SW480 (cell line): ENCODE measurements at regions not wholly inside any gene's neighbourhood (a gene's known extent, or its start where the extent isn't known, plus 50 kb on each side); places are given as distances from the start of the nearest gene placed in this dataset.
A peak's percentile ranks its signal among the peaks of the same experiment; 100 is the strongest.

ENCODE experiments used
- DNase-seq: peaks from one replicate; pipeline ENCODE4 v3.0.0-alpha.2; 2016; ENCODE audit warnings: low spot score

DNA sequence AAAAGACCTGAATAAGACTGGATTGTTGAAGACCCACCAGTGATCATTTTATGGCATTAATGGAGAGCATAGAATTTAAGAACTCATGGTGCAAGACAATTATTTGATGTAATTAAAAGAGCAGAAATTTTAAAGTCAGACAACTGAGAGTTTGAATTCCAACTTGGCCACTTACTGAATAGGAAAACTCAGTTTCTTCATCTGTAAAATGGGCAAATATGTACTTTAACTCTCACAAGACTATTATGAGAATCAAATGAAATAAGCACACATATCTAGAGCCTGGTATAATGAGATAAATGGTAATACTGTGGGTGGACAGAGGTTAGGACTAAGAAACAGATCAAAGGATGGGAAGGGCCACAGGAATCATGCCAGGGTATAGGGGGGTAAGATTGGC lies 88.0 kb downstream of the SOX9 start:
- no peak for DNase-seq

DNA sequence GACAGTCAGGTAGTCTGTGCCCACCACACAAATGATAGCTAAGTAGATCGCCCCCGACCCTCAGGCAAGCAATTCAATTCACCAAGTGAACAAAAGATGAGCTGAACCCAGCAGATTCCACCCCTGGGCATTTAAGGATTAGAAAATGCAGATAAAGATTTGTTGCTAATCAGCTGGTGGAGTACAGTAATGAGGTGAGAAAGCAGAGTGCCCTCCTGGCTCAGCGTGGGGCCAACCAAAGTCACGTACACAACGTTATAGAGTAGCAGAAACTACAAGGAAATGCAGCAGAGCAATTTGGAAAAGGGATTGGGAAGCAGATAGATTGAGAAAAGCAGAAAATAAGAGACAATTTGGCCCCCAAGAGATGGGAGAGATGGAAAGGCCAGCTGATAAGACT lies 91.2 kb downstream of the SOX9 start:
- no peak for DNase-seq

DNA sequence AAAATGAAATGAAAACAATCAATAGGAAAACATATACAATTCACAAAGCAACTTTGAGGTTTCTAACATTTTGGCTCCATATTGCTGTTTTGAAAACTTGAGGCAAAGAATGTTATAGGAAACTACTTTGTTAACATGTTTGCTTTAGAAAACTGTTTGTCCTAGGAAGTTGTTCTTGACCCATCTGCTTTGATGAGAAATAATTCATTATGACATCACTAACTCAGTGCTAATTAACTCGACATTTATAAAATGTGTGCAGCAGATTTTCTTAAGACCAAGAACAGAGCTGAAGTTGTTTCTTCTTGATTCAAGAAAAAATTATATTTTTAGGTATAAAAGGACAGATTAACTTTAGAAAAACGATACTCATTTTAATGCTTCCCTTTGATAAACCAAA lies 94.7 kb downstream of the SOX9 start:
- no peak for DNase-seq

DNA sequence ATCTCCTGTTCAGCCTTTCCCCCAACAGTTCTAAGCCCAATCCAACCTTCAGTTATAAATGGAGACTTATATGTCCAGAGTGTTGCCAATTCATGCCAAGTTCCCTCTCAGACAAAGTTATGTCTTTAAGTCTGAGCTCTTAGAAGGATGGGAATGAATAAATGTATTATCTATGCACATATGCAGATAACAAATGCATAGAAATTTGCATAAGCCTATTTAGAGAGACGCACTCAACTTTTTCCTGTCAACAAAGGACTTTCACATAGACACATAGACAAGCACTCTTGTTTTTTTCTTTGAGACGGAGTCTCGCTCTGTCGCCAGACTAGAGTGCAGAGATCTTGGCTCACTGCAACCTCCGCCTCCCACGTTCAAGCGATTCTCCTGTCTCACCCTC lies 95.1 kb downstream of the SOX9 start:
- DNase-seq: no peak

DNA sequence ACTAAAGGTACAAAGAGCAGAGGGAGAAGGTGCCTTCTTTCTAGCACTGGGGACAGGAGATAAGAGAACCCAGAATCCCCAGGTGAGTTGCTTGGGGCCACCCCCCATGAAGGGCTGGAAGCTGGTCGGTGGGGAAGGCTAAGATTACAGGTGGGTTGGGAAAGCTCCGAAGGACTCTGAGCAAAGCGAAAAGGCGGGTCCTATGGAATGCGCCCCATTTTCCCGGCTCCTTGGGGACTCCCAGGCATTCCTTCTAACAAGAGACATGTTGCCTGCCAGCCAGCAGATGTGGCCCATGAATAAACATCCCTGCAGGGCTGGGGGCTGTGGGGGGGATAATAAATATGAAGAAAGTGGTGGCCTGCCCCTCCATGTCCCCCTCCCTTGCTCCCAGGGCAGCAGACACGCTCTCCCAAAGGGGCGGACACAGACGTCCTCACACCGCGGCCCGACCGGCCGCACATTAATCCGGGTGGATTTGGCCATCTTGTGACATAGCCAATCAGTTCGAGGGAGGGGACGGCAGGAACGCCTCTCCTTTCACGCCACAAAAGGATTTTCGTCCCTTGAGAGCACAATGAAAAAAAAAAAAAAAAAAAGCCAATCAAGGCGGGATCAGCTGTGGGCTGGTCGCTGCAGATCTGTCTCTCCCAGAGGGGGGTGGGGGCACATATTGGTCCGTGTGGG lies 98.5 kb downstream of the SOX9 start:
- no peak for DNase-seq

DNA sequence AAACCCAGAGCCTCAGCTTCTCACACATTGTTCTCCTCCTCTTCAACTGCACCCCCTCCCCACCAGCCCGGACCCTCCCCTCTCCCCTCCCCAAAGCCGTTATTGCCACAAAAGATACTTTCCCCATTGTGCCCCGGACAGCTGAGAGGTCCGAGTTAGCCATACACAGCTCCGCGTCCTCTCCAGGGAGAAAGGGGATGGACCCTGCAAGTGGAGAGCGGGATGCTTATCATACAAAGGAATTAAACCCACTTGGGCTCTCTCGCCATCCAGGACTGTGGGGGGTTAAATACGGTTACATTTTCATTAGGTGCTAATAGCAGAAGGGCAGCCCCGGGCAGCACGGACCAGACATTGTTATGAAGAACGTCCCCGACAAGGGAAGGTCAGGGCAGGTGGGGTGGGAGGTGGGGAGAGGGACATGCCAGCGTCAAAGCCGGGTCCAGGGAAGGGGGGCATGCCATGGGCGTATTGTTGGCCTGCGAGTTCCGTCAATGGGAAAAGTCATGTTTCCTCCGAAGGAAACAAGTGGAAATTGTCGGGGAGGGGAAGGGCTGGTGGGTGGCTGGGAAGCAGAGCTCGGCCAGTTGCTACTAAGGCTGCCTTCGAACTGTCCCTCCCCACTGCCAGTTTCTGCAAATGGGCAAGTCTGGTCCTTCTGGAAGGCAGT lies 99.1 kb downstream of the SOX9 start:
- DNase-seq: no peak

DNA sequence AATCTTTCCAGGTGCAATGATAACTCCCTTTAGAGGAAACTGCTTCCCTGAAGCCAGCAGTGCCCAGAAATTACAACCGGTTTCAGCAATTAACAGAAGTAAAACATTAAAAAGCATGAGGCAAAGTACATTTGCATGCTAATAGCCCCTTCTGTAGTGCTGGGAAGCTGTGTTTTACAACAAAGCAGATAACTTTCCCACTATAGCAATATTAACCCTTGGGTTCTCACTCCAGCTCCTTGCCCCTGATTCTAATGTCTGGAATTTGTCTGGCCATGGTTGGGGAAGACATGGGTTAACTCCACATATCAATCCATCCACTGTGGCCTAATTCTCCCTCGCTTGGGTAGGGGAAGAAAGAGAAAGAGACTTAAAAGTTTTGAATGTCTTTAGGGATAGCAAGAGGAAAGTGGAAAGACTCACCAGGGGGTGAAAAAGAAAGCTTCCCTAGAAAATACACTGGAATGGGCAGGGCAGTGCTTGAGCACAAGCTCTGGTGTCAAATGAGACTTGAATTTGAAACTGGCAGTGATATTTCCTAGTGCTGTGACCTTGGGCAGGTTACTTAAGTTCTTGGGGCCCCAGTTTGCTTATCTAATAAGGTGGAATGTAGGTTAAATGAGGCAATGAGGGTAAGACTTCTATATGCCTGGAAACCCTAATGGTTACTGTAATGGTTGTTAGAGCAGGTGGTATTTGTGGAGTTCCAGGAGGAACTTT lies 102.0 kb downstream of the SOX9 start:
- DNase-seq: no peak

DNA sequence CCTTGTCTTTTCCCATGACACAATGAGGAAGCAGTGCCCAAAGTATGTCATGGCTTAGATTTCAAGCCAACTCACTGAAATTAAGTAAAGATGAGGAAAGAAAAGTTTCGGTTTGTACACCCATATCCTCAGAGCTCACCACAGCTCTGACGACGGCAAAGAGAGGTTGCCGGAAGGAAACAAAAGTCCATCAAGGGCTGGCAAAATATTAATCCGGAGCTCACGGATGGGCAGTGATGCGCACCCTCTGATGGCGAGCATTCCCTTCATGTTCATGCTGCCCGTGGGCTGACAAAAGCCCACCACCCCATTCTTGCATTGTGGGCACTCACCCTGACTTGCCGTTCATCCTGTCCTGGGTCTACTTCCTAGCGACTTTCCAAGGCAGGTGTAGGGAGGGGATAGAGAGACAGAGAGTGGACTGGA lies 103.1 kb downstream of the SOX9 start:
- DNase-seq: no peak

DNA sequence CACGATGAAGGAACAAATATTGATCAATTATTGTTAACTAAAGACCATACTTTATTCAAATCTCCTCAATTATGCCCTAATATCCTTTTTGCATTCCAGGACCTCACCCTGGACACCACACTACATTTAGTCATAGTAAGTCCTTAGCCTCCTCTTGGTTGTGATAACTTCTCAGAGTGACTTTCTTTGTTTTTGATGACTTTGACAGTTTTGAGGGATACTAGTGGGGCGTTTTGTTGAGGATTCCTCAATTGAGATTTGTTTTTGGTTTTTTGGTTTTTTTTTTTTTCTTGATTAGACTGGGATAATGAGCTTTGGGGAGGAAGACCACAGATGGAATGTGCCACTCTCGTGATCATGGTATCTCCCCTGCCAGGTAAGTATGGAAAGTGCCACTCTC lies 105.5 kb downstream of the SOX9 start:
- no peak for DNase-seq

DNA sequence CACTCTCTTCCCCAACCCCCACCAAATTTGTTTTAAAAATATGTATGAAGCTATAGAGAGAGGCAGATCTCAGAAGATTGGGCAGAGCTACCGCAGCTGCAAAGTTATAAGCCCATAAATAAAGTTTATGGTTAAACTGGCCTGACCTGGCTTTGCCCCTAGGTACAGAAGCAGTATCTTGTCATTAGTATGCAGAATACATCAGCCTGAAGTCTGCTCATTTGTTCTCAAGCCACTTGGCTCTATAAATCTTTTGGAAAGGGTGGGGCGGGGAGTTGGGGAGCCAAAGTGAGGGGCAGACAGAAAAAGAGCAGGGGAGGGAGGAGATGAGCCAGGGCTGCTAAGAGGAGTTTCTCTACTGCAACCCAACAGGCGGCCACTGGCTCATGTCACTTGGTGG lies 113.2 kb downstream of the SOX9 start:
- no peak for DNase-seq

DNA sequence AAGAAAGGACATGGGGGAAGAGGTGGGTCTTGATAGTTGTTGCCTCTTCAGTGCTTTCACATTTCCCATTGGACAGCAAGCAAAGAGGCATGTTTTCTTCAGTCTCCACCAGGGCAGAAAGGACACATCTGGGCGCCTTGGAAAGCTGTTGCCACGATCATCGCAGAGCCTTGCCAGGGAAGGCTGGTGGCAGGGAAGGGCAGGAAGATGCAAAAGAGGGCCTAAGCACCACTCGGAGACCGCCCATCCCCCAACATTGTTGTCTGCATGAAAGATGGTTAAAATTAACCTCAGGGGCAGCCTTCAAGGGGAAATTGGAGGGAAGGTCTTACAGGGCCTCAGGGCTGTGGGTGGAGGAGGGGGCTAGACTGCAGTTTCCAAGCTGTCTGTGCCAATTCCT lies 114.2 kb downstream of the SOX9 start:
- DNase-seq: no peak

DNA sequence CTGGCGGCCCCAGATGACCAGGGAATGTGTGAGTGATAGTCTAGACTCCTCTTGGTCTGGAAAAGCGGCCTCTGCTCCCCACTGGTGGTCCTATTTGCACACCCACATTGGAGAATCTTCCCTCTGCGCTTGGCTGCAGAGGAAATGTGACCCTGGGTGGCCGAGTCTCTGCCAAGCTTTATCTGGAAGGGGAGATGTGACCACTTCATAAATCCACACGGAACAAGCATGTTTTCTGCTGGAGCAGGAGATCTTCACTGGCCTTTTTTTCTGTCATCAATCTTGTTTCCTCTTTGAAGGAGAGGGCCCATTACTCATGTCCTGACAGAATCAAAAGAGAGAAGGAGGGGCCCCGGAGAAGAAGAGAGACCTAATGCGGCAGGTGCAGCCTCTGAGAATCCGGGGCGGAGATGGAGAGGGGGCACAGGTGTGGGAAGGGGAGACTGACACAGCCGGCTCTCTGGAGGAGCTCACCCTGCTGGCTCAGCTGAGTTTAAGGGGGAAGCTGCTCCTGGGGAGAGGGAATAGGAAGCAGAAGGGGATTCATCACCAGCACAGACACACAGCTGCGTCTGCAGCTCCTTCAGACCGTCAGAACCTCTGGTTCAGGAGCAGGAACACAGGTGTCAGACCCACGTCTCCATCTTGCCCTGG lies 116.3 kb downstream of the SOX9 start:
- no peak for DNase-seq

DNA sequence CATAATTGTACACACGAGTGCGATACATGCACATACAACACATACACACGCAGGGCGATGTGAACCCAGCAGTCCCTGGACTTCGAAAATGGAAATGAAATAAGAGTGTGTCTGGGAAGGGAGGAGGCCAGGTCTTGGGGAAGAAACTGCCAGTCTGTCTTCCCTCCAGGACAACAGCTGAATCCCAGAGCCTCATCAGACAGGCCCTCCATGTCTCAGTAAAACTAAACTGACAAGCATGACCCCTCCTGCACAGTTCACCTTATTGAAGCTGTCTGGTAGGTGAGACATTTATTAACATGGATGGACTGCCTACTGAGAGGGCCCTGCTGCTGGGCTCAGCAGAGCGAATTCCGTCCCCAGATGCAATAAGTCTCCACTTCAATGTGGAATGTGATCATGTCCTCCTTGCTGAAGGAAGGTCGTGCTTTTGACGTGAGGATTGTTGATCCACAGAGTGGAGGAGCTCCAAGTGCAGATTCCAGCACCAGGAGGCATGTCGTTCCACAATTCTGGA lies 117.4 kb downstream of the SOX9 start:
- DNase-seq: no peak

DNA sequence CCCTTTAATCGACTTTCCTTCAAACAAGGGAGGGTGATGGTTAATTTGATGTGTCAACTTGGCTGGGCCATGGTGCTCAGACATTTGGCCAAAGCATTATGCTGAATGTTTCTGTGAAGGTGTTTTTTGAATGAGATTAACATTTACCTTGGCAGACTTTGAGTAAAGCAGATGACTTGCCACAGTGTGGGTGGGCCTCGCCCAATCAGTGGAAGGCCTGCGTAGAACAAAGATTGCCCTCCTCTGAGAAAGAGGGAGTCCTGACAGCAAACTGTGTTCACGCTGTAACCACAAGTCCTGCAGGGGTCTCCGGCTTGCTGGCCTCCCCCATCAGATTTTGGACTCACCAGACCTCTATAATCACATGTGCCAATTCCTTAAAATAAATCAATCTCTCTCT lies 118.7 kb downstream of the SOX9 start:
- DNase-seq: no peak

DNA sequence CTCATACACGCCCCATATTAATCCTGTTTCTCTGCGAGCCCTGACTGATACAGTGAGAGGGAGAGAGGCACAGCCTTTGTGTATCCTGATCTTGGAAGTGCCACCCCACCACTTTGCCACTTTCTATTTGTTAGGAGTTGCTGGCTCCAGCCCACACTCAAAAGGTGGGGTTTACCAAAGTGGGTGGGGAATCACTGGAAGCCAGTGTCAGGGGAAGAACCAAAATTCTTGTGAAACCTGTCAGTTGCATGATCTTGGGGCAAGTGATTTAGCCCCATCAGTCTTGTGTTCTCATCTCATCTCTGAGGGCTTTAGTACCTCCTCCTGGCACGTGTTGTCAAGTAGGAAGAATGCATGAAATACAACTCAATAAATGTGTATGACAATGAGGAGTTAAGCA lies 119.5 kb downstream of the SOX9 start:
- DNase-seq: no peak

DNA sequence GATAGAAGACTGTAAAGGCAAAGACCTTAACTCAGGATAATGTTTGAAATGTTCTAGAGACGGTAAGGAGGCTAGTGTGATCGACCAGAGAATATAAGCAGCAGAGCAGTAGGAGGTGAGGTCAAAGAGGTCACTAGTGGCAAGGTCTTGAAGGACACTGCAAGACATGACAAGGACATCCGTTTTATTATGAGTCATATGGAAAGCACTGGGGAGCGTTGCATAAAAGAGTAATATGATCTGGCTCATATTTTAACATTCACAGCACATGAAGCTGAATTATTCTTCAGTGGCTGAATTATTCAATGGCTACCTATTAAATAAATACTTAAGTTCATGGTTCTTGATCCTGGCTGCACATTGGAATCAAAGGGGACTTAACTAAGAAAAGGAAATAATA lies 123.7 kb downstream of the SOX9 start:
- peak; percentile 46 for DNase-seq

DNA sequence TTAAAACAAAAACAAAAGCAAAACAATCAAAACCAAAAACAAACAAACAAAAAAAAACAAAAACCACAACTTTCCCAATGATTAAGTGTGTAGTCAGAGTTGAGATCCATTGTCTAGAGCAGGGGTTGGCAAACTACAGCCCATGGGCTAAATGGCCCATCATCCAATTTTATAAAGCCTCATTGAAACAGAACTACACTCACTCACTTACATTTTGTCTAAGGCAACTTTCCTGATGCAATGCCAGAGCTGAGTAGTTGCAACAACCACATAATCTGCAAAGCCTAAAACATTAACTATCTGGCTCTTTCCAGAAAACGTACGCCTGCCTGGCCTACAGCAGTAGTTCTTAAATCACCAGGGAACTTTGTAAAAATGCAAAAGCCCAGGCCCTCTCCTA lies 124.1 kb downstream of the SOX9 start:
- no peak for DNase-seq

DNA sequence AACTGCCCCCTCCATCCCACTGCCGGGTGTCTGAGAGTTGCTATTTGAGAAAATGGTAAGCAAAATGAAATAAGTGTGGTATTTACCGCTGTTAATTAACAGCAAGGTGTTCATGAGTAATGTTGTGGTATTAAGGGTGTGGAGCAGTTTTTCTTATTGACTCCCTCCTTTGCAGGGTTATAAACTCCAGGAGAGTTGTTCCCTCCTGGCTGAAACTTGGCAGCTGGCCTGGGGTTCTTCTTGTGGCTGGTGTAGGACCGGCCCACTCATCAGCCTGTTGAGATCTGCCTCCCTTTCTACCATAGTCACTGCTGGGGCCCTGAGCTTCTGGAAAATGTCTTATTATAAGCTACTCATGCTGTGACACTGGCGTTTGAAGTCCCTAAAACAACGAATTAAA lies 128.6 kb downstream of the SOX9 start:
- DNase-seq: no peak

DNA sequence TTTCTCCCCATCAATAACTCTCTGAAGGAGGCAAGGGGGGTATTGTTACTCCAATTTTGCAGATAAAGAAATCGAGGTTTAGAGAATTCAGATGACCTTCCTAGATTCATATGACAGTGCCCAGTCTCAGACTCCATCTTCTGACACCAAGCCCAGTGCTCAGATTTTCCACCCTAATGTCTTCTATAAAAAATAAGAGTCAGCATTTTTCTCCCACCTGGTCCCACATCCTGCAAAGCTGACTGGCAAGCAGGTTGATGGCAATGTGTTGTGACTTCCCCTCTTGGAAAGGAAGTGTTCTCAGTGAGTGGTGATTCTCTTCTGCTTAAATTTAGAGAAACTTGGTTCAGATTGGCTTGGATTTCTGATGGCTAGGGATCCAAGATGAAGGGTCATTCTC lies 129.4 kb downstream of the SOX9 start:
- DNase-seq: no peak

DNA sequence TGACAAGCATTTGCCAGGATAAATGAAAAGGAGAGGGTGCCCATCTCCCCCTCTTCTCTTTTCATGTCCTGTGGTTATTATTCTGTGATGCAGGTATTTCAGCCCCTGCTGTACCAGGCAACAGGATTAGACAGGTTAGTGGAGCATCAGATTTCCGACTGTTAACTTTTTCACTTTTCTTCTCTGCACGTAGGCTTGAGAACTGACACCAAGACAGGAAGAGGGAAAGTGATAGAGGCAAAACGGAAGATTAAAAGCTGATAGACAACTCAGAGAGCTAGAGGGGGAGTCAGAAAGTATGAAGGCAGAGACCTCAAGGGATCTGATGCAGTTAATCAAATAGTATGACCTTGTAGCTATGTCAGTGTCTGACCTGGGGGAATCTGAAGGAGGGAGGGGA lies 132.8 kb downstream of the SOX9 start:
- no peak for DNase-seq

DNA sequence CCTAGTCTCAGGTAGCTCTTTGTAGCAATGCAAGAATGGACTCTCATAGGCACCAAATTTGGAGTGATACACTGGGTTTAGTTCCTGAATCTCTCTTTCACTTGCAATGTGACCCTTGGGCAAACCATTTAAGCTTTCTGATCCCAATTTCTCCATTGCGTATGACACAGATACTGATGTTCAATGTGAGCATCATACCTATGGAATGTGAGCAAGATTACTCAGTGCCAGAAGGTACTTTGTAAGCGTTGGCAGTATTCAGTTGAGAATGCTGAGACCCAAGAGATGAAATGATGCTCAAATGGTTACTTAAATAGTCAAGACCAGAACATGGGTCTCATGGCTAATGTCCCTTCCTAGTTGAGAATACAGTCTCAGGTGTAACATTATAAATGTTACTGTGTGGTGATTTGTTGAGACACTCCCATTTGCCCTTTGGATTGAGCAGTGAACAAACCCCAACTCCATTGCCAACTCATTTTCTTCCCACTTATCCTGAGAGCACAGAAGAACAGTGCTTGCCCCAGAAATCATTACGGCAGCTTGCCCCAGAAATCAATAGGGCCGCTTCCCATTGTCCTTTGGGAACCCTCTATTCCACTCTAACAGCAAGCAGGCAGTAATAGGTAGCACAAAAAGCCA lies 134.1 kb downstream of the SOX9 start:
- DNase-seq: no peak

DNA sequence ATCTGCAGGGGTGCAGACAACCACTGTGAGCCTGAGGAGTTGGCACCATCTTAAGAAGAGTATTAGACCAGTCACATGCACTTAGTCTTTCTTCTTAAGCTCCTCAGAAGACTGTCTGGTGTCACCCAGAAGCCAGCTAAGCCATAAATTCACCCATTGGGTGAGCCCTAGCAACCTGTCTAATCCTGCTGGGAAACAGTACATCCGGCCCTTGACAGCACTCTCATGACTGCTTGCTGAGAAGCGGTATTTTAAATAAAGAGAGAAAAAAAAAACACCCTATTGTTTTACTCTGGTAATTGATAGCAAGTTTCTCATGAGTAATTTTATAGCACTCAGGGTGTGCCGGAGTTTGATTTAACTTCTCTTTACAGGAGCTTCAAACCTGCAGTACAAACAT lies 134.7 kb downstream of the SOX9 start:
- no peak for DNase-seq
